Osteocyte (in vitro differentiated cells): ENCODE measurements at regions not wholly inside any gene's neighbourhood (a gene's known extent, or its start where the extent isn't known, plus 50 kb on each side); places are given as distances from the start of the nearest gene placed in this dataset.

Experiments used
- DNase-seq: peaks from one replicate; pipeline ENCODE4 v3.0.0; 2021; ENCODE audit warnings: mixed read lengths; ENCODE audit not compliant: unreplicated experiment; ENCODE audit errors: extremely low spot score
- H3K27ac Mint-ChIP-seq: one replicate; pipeline ENCODE4 v1.8.0; 2021; ENCODE audit warnings: mild to moderate bottlenecking, mixed read lengths; ENCODE audit not compliant: unreplicated experiment
- H3K27me3 Mint-ChIP-seq: one replicate; pipeline ENCODE4 v1.8.0; 2021; ENCODE audit warnings: mixed read lengths; ENCODE audit not compliant: unreplicated experiment
- H3K36me3 Mint-ChIP-seq: one replicate; pipeline ENCODE4 v1.8.0; 2021; ENCODE audit warnings: mixed read lengths; ENCODE audit not compliant: unreplicated experiment
- H3K4me1 Mint-ChIP-seq: one replicate; pipeline ENCODE4 v1.8.0; 2021; ENCODE audit warnings: mixed read lengths; ENCODE audit not compliant: unreplicated experiment
- H3K4me3 Mint-ChIP-seq: one replicate; pipeline ENCODE4 v1.8.0; 2021; ENCODE audit warnings: mild to moderate bottlenecking, moderate library complexity, mixed read lengths; ENCODE audit not compliant: unreplicated experiment
- H3K9me3 Mint-ChIP-seq: one replicate; pipeline ENCODE4 v1.8.0; 2021; ENCODE audit warnings: mixed read lengths; ENCODE audit not compliant: unreplicated experiment
- TF ChIP-seq, protein P1 (sequence below): fragments of 200-600 bp; sonication (generic); IDR thresholded peaks from 2 replicates; pipeline ENCODE4 v1.5.0; 2021; ENCODE audit warnings: antibody characterized with exemption, mild to moderate bottlenecking, moderate library complexity

DNA sequence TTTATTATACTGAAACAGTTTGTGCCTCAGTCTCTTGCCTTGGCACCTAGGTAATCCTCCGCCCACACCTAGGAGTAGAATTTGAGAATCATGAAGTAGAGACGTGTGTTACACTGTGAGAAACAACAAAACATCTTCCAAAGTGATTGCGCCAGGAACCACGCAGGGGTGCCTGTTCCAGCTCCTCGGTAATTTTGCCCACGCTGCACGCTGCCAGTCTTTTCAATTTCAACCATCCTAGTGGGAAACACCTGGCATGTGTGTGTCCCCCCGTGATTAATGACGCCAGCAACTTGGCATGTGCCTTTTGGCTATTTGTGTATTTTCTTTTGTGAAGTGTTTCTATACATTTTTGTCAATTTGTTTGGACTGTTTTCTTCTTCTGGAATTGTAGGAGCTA lies 919.1 kb downstream of the BRD1 start:
- peaks cover 21% of the 10 kb centered on the region for H3K27me3 Mint-ChIP-seq
- no peak overlapping the region for H3K4me3 Mint-ChIP-seq
- DNase-seq = peak; percentile 57
- TF ChIP-seq, protein P1, sequence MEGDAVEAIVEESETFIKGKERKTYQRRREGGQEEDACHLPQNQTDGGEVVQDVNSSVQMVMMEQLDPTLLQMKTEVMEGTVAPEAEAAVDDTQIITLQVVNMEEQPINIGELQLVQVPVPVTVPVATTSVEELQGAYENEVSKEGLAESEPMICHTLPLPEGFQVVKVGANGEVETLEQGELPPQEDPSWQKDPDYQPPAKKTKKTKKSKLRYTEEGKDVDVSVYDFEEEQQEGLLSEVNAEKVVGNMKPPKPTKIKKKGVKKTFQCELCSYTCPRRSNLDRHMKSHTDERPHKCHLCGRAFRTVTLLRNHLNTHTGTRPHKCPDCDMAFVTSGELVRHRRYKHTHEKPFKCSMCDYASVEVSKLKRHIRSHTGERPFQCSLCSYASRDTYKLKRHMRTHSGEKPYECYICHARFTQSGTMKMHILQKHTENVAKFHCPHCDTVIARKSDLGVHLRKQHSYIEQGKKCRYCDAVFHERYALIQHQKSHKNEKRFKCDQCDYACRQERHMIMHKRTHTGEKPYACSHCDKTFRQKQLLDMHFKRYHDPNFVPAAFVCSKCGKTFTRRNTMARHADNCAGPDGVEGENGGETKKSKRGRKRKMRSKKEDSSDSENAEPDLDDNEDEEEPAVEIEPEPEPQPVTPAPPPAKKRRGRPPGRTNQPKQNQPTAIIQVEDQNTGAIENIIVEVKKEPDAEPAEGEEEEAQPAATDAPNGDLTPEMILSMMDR = no peak
- no peaks in the 10 kb centered on the region for H3K9me3 Mint-ChIP-seq
- H3K36me3 Mint-ChIP-seq = no peaks in the 10 kb centered on the region
- H3K27ac Mint-ChIP-seq = no peak overlapping the region
- no peaks in the 10 kb centered on the region for H3K4me1 Mint-ChIP-seq

DNA sequence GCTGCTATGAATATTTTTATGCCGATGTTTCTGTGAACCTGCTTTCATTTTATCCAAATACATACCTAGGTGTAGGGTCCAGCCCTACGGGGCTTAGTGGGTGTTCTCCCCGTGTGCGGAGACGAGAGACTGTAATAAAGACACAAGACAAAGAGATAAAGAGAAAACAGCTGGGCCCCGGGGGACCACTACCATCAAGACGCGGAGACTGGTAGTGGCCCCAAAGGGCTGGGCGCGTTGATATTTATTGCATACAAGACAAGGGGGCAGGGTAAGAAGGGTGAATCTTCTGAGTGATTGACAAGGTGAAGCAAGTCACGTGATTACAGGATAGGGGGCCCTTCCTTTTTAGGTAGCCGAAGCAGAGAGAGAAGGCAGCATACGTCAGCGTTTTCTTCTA lies 920.1 kb downstream of the BRD1 start:
- H3K27ac Mint-ChIP-seq = no peak overlapping the region
- peaks cover 17% of the 10 kb centered on the region for H3K27me3 Mint-ChIP-seq
- no peaks in the 10 kb centered on the region for H3K4me1 Mint-ChIP-seq
- DNase-seq = peak; percentile 30
- no peak overlapping the region for H3K4me3 Mint-ChIP-seq
- no peaks in the 10 kb centered on the region for H3K36me3 Mint-ChIP-seq
- H3K9me3 Mint-ChIP-seq = no peaks in the 10 kb centered on the region
- TF ChIP-seq, protein P1 = no peak

DNA sequence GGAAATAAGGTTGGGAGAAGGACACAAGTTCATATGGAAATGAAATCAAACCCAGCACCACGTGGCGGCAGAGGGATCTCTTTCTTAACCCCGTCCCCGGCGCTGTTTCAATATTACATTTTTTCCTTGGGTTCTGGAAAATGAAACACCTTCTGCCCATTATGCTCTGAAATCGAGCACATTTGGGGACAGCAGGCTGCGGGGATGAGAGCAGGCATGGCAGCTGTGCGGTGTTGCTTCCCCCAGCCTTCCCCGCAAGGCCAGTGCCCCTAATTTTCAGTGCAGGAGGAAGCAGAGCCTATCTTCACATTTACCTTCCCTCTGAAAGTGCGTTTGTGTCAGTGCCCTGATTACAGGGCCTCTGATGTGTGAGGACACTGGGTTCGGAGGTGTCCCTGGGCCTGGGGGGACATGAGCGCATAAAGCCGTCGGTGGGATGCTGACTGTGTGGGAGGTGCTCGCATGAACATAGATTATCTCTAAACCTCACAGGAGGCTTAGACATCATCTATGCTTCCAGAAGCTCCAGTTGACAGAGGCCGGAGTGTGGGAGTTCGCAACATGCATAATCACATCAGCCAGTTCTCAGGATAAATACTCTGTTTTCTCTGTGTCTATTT lies 921.3 kb downstream of the BRD1 start:
- H3K4me1 Mint-ChIP-seq = no peaks in the 10 kb centered on the region
- peaks cover 17% of the 10 kb centered on the region for H3K27me3 Mint-ChIP-seq
- H3K36me3 Mint-ChIP-seq = no peaks in the 10 kb centered on the region
- TF ChIP-seq, protein P1 = no peak
- H3K9me3 Mint-ChIP-seq = no peaks in the 10 kb centered on the region
- no peak overlapping the region for H3K4me3 Mint-ChIP-seq
- H3K27ac Mint-ChIP-seq = no peak overlapping the region
- DNase-seq = peak; percentile 67

DNA sequence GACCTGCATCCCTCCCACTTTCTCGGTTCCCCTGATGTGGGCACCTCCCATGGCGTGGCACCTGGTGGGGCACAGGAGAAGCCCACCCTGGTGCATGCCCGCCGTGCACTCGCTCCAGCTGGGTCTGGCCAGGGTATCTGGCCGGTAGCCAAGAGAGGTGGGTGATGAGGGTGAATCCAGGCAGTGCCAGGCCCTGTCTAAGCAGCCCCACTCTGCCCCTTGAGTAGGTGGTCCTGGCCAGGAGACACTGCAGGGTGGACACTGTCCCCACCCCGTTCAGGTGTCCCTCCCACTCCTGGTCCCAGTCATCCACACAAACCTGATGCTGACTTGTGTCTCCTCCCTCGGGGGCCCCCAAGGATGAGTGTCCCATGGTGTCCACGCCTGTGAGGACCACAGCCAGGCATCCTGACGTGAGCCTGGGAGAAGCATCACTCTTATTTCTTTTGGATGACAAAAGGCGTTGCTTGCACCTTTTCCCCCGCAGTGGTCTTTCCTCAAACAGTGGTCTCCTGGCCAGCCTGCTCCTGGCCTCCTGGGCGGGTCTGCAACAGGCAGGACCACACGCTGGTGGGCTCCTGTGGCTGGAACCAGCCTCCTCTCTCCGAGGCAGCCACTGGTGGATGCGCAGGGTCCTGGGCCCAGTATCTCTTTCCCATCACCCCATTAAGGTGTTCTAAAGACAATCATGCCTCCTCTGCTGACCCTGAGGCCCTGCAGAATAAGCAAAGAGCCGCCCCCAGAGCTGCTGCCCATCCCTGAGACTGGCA lies 922.3 kb downstream of the BRD1 start:
- Mint-ChIP-seq H3K4me1 (no peaks in the 10 kb centered on the region), H3K36me3 (no peaks in the 10 kb centered on the region), H3K9me3 (no peaks in the 10 kb centered on the region), H3K27me3 (peaks cover 13% of the 10 kb centered on the region), H3K27ac (no peak overlapping the region), H3K4me3 (no peak overlapping the region)
- DNase-seq = peak; percentile 81
- TF ChIP-seq, protein P1 = no peak

DNA sequence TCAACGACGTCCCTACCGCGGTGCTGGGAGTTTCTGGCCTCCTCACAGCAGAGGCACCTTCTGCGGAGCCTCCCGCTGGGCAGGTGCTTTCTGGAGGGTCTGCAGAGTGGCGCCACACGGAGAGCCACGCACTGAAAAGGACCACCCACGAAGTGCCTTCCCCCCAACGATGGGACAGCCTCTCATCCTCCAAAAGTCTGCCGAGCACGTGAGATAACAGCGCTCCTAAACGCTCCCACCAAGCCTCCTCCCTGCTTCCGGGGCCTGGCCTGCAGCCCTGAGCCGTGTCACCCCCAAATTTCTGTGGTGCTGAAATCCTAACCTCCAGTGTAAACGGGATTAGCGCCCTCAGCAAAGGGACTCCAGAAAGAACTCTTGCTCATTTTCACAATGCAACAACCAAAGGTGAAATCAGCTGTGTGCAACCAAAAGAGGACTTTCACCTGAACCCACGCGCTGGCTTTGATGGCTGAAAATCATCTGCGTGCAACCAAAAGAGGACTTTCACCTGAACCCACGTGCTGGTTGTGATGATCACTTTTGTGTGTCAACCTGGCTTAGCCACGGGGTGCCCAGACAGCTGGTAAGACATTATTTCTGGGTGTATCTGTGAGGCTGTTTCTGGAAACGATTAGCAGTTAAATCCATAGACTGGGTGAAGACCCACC lies 924.6 kb downstream of the BRD1 start:
- peak; percentile 68 for DNase-seq
- no peaks in the 10 kb centered on the region for H3K4me1 Mint-ChIP-seq

More for the DNA sequence above, 924.6 kb downstream of the BRD1 start:
- H3K27me3 Mint-ChIP-seq = peaks cover 6% of the 10 kb centered on the region
- TF ChIP-seq, protein P1 = no peak
- no peaks in the 10 kb centered on the region for H3K9me3 Mint-ChIP-seq
- H3K36me3 Mint-ChIP-seq = no peaks in the 10 kb centered on the region
- no peak overlapping the region for H3K27ac Mint-ChIP-seq
- H3K4me3 Mint-ChIP-seq = no peak overlapping the region
